ENCODE measurements at regions not wholly inside any gene's neighbourhood (a gene's known extent, or its start where the extent isn't known, plus 50 kb on each side); places are given as distances from the start of the nearest gene placed in this dataset.

DNA sequence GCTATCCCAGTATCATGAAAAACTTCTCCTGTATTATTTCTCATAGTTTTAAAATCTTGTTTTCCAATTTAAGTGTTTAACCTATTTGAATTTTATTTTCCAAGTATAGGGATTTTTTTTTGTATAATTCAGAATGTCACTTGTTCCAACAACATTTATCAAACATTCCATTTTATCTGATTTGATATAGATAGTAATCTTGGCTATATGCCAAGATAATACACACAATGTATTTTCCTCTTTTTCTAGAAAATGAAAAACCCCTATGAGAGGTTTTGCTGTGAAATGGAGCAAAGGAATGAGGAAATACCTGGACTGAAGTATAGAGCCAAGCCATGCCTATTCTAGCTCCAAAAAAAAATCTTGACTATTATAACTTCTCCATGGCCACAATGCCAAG is 628.9 kb downstream of the HTR1B start:
- TF ChIP-seq, protein P1, sequence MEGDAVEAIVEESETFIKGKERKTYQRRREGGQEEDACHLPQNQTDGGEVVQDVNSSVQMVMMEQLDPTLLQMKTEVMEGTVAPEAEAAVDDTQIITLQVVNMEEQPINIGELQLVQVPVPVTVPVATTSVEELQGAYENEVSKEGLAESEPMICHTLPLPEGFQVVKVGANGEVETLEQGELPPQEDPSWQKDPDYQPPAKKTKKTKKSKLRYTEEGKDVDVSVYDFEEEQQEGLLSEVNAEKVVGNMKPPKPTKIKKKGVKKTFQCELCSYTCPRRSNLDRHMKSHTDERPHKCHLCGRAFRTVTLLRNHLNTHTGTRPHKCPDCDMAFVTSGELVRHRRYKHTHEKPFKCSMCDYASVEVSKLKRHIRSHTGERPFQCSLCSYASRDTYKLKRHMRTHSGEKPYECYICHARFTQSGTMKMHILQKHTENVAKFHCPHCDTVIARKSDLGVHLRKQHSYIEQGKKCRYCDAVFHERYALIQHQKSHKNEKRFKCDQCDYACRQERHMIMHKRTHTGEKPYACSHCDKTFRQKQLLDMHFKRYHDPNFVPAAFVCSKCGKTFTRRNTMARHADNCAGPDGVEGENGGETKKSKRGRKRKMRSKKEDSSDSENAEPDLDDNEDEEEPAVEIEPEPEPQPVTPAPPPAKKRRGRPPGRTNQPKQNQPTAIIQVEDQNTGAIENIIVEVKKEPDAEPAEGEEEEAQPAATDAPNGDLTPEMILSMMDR (IDR thresholded peaks at IDR 0.05; ENCODE audit: low read depth, low read length), result no peak
- no peak for TF ChIP-seq EZH2phosphoT487 (IDR thresholded peaks at IDR 0.05; ENCODE audit: low read depth)

All from OCI-LY3 (cell line).